ENCODE measurements at regions not wholly inside any gene's neighbourhood (a gene's known extent, or its start where the extent isn't known, plus 50 kb on each side); places are given as distances from the start of the nearest gene placed in this dataset.
"Not testable (repeated sequence)": the region's sequence is repeated elsewhere in the genome, so short reads cannot be mapped to it uniquely, and the experiment has no call there.

- DNase-seq (ENCODE audit: low read depth), result no peak
Observed at GRCh38 chr9:33695299-33695698, 100.1 kb upstream of the PRSS3 start.

GRCh38 chr9:33695856-33696255 is 99.5 kb upstream of the PRSS3 start:
- DNase-seq (ENCODE audit: low read depth), result no peak

- DNase-seq (ENCODE audit: low read depth), result no peak
Observed at GRCh38 chr9:33697171-33697570, 98.2 kb upstream of the PRSS3 start.

- DNase-seq (ENCODE audit: low read depth), result no peak
Observed at GRCh38 chr9:33698267-33698666, 97.1 kb upstream of the PRSS3 start.

- not testable (repeated sequence) for DNase-seq (ENCODE audit: low read depth)
Observed at GRCh38 chr9:33700940-33701339, 94.4 kb upstream of the PRSS3 start.

- no peak for DNase-seq (ENCODE audit: low read depth)
Observed at GRCh38 chr9:33703430-33704102, 91.8 kb upstream of the PRSS3 start.

GRCh38 chr9:33705440-33705839 is 89.9 kb upstream of the PRSS3 start:
- not testable (repeated sequence) for DNase-seq (ENCODE audit: low read depth)

- DNase-seq (ENCODE audit: low read depth), result no peak
Observed at GRCh38 chr9:33708441-33708840, 86.9 kb upstream of the PRSS3 start.

GRCh38 chr9:33709269-33709668 is 86.1 kb upstream of the PRSS3 start:
- DNase-seq (ENCODE audit: low read depth), result no peak

GRCh38 chr9:33711418-33711817 is 83.9 kb upstream of the PRSS3 start:
- DNase-seq (ENCODE audit: low read depth), result not testable (repeated sequence)

- no peak for DNase-seq (ENCODE audit: low read depth)
Observed at GRCh38 chr9:33714989-33715388, 80.4 kb upstream of the PRSS3 start.

- DNase-seq (ENCODE audit: low read depth), result no peak
Observed at GRCh38 chr9:33718987-33719386, 76.4 kb upstream of the PRSS3 start.

GRCh38 chr9:33719581-33720374 is 75.6 kb upstream of the PRSS3 start:
- DNase-seq (ENCODE audit: low read depth), result no peak

- DNase-seq (ENCODE audit: low read depth), result peak; percentile 73
Observed at GRCh38 chr9:33721674-33722358, 73.5 kb upstream of the PRSS3 start.

GRCh38 chr9:33722359-33722675 is 73.0 kb upstream of the PRSS3 start:
- no peak for DNase-seq (ENCODE audit: low read depth)

- no peak for DNase-seq (ENCODE audit: low read depth)
Observed at GRCh38 chr9:33728613-33729012, 66.7 kb upstream of the PRSS3 start.

GRCh38 chr9:33731142-33731541 is 64.2 kb upstream of the PRSS3 start:
- DNase-seq (ENCODE audit: low read depth), result no peak

- DNase-seq (ENCODE audit: low read depth), result no peak
Observed at GRCh38 chr9:33731625-33732024, 63.7 kb upstream of the PRSS3 start.

GRCh38 chr9:33734247-33734940 is 61.0 kb upstream of the PRSS3 start:
- DNase-seq (ENCODE audit: low read depth), result not testable (repeated sequence)

GRCh38 chr9:33734941-33735835 is 60.2 kb upstream of the PRSS3 start:
- DNase-seq (ENCODE audit: low read depth), result not testable (repeated sequence)

GRCh38 chr9:33737811-33738606 is 57.4 kb upstream of the PRSS3 start:
- no peak for DNase-seq (ENCODE audit: low read depth)

Data from stimulated activated CD8-positive, alpha-beta memory T cell treated with anti-CD3 and anti-CD28 coated beads, Interleukin-7, amount 100 ng/mL, for 24 hours (primary cell).